ENCODE measurements at regions not wholly inside any gene's neighbourhood (a gene's known extent, or its start where the extent isn't known, plus 50 kb on each side); places are given as distances from the start of the nearest gene placed in this dataset.

DNA sequence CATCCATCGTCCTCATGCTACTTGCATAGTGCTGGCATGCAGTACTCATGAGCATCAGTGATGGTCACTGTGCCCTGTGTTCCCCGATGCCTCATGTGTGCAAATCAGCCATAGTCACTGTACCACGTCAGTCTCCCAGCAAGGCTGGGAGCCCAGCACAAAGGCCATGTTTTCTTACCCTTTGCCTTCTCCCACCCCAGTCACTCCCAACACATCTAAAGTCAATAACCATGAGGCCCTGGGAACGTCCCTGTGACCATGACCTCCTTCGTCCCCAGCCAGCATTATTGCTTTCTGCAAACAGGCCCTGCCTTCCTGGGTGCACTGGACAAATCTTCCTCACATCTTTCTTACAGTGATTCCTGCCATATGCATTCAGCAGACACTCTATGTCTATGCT lies 406.1 kb downstream of the ICE1 start:
- 79 to 80% methylated on average over 5 of the region's 5 CpGs for WGBS, 2 donors
- intact Hi-C loops (cut with DNase I; ENCODE audit: low total_unique reads), result no loop called here
- no peaks in the 10 kb centered on the region for H3K27me3 ChIP-seq
- H3K36me3 ChIP-seq (ENCODE audit: low read depth, missing control alignments), result no peaks in the 10 kb centered on the region
- H3K4me1 ChIP-seq, result no peaks in the 10 kb centered on the region
- no peak overlapping the region for H3K4me3 ChIP-seq
- no peak for DNase-seq
- TF ChIP-seq, protein P1, sequence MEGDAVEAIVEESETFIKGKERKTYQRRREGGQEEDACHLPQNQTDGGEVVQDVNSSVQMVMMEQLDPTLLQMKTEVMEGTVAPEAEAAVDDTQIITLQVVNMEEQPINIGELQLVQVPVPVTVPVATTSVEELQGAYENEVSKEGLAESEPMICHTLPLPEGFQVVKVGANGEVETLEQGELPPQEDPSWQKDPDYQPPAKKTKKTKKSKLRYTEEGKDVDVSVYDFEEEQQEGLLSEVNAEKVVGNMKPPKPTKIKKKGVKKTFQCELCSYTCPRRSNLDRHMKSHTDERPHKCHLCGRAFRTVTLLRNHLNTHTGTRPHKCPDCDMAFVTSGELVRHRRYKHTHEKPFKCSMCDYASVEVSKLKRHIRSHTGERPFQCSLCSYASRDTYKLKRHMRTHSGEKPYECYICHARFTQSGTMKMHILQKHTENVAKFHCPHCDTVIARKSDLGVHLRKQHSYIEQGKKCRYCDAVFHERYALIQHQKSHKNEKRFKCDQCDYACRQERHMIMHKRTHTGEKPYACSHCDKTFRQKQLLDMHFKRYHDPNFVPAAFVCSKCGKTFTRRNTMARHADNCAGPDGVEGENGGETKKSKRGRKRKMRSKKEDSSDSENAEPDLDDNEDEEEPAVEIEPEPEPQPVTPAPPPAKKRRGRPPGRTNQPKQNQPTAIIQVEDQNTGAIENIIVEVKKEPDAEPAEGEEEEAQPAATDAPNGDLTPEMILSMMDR (IDR thresholded peaks at IDR 0.05), result no peak
- TF ChIP-seq POLR2A (IDR thresholded peaks at IDR 0.05), result no peak
- no peaks in the 10 kb centered on the region for H3K9me3 ChIP-seq
- H3K27ac ChIP-seq, result no peak overlapping the region

DNA sequence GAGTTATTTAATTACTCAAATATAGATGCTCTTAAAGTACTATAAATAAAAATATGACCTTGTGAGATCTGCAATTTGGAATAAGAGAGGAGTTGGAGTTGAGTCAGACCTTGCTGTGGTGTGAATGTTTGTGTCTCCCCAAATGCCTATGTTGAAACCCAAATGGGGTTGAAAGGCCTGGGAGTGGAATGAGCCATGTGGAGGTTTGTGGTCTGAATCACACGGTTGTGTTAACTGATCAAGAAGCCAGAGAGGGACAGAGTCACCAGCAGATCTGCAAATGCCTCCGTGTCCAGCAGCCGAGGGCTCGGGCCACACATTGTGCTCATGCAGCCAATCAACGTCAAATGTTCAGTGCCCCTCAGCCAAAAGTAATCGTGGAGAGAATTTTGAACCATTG lies 404.4 kb downstream of the ICE1 start:
- no peaks in the 10 kb centered on the region for H3K36me3 ChIP-seq (ENCODE audit: low read depth, missing control alignments)
- no peaks in the 10 kb centered on the region for H3K27me3 ChIP-seq
- 59 to 72% methylated on average over 5 to 6 of the region's 6 CpGs for WGBS, 2 donors
- TF ChIP-seq, protein P1 (IDR thresholded peaks at IDR 0.05), result no peak
- no peak for TF ChIP-seq POLR2A (IDR thresholded peaks at IDR 0.05)
- DNase-seq, result no peak
- H3K4me1 ChIP-seq, result no peaks in the 10 kb centered on the region
- H3K9me3 ChIP-seq, result no peaks in the 10 kb centered on the region
- H3K4me3 ChIP-seq, result no peak overlapping the region
- intact Hi-C loops (cut with DNase I; ENCODE audit: low total_unique reads), result no loop called here
- H3K27ac ChIP-seq, result no peak overlapping the region

DNA sequence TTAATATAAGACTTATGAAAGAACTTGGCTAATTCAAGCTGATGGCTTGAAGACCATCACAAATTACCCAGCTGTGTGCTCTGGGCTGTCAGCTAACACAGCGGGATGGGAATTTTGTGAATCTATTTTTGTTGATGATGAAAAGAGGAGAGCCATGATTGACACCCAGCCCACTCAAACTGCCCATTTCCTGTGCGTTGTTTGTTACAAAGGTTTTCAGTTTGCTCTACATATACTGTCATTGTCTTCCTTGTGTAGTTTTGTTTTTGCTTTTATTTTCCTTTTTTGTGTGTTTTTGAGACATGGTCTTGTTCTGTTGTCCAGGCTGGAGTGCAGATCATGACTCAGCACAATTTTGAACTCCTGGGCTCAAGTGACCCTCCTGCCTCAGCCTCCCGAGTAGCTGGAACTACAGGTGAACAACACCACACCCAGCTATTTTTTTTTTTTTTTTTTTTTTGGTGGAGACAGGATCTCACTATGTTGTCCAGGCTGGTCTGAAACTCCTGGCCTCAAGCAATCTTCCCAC lies 400.3 kb downstream of the ICE1 start:
- DNase-seq, result no peak
- H3K27me3 ChIP-seq, result no peaks in the 10 kb centered on the region
- no peaks in the 10 kb centered on the region for H3K4me1 ChIP-seq
- TF ChIP-seq POLR2A (IDR thresholded peaks at IDR 0.05), result no peak
- TF ChIP-seq, protein P1 (IDR thresholded peaks at IDR 0.05), result no peak
- intact Hi-C loops (cut with DNase I; ENCODE audit: low total_unique reads), result no loop called here
- no peak overlapping the region for H3K27ac ChIP-seq
- WGBS, 2 donors, result 84 to 94% methylated on average over 3 of the region's 3 CpGs
- no peaks in the 10 kb centered on the region for H3K36me3 ChIP-seq (ENCODE audit: low read depth, missing control alignments)
- no peak overlapping the region for H3K4me3 ChIP-seq
- no peaks in the 10 kb centered on the region for H3K9me3 ChIP-seq

DNA sequence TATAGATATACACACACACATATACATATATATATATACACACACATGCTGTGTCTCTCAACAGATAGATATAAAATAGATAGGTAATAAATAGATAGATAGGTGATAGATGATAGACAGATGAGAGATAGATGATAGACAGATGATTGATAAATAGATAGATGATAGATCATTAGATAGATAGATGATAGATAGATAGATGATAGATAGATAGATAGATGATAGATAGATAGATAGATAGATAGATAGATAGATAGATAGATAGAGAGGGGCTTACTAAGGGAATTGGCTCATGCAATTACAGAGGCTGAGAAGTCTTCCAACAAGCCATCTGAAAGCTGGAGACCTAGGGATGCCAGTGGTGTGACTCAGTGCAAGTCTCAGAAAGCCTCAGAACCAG lies 394.5 kb downstream of the ICE1 start:
- Histone ChIP-seq H3K9me3 (no peaks in the 10 kb centered on the region), H3K27me3 (no peaks in the 10 kb centered on the region), H3K27ac (no peak overlapping the region), H3K36me3 (ENCODE audit: low read depth, missing control alignments) (no peaks in the 10 kb centered on the region), H3K4me3 (no peak overlapping the region), H3K4me1 (no peaks in the 10 kb centered on the region)
- intact Hi-C loops (cut with DNase I; ENCODE audit: low total_unique reads), result no loop called here
- no peak for DNase-seq
- TF ChIP-seq, protein P1 (IDR thresholded peaks at IDR 0.05), result no peak
- TF ChIP-seq POLR2A (IDR thresholded peaks at IDR 0.05), result no peak

DNA sequence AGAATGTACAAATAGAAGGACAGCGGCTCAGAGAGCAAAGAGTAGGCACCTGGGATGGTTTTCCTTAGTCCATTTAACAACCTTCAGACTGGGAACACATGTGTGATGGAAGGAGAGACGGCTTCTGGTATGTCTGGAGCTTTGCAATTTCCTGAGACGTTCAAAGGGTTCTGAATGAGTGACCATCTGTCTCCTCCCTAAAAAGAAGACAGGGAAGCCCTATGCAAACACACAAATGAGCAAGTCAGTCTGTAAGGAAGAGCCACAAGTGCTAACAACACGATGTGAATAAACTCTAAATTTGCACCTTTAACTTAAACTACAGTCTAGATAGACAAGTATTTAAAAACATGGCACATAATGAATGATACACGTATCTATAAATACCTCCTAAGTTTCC lies 391.0 kb downstream of the ICE1 start:
- intact Hi-C loops (cut with DNase I; ENCODE audit: low total_unique reads), result no loop called here
- Histone ChIP-seq H3K27ac (no peak overlapping the region), H3K36me3 (ENCODE audit: low read depth, missing control alignments) (no peaks in the 10 kb centered on the region), H3K9me3 (no peaks in the 10 kb centered on the region), H3K4me3 (no peak overlapping the region), H3K27me3 (no peaks in the 10 kb centered on the region), H3K4me1 (no peaks in the 10 kb centered on the region)
- WGBS, 2 donors, result 53 to 73% methylated on average over 5 of the region's 5 CpGs
- TF ChIP-seq, protein P1 (IDR thresholded peaks at IDR 0.05), result no peak
- no peak for TF ChIP-seq POLR2A (IDR thresholded peaks at IDR 0.05)
- no peak for DNase-seq
